ENCODE measurements at regions not wholly inside any gene's neighbourhood (a gene's known extent, or its start where the extent isn't known, plus 50 kb on each side); places are given as distances from the start of the nearest gene placed in this dataset.

- TF ChIP-seq CREB1 (IDR thresholded peaks at IDR 0.05; ENCODE audit: low read depth) (no peak), TCF7 (IDR thresholded peaks at IDR 0.05; ENCODE audit: borderline replicate concordance) (no peak), POLR2AphosphoS5 (IDR thresholded peaks at IDR 0.05; ENCODE audit: low read length) (no peak), GABPA (IDR thresholded peaks at IDR 0.05; ENCODE audit: low read depth) (no peak), POLR2A (IDR thresholded peaks at IDR 0.05; ENCODE audit: low read depth, low read length) (no peak), ZNF384 (IDR thresholded peaks at IDR 0.05; ENCODE audit: borderline replicate concordance, low read depth, low read length) (no peak), HCFC1 (IDR thresholded peaks at IDR 0.05; ENCODE audit: low read length) (no peak), HDGF (IDR thresholded peaks at IDR 0.05) (no peak), BHLHE40 (IDR thresholded peaks at IDR 0.05; ENCODE audit: borderline replicate concordance in 1 of 2, low read depth in 2 of 2, low read length in 1 of 2) (no peak), SMARCA5 (IDR thresholded peaks at IDR 0.05) (no peak)
- TF ChIP-seq, protein P1, sequence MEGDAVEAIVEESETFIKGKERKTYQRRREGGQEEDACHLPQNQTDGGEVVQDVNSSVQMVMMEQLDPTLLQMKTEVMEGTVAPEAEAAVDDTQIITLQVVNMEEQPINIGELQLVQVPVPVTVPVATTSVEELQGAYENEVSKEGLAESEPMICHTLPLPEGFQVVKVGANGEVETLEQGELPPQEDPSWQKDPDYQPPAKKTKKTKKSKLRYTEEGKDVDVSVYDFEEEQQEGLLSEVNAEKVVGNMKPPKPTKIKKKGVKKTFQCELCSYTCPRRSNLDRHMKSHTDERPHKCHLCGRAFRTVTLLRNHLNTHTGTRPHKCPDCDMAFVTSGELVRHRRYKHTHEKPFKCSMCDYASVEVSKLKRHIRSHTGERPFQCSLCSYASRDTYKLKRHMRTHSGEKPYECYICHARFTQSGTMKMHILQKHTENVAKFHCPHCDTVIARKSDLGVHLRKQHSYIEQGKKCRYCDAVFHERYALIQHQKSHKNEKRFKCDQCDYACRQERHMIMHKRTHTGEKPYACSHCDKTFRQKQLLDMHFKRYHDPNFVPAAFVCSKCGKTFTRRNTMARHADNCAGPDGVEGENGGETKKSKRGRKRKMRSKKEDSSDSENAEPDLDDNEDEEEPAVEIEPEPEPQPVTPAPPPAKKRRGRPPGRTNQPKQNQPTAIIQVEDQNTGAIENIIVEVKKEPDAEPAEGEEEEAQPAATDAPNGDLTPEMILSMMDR (IDR thresholded peaks at IDR 0.05 in 2 of 3, conservative IDR thresholded peaks at IDR 0.05 in 1 of 3; ENCODE audit: control insufficient read depth in 2 of 3, extremely low read depth in 1 of 3, insufficient read depth in 1 of 3, low read depth in 3 of 3, low read length in 3 of 3): no peak
- TF ChIP-seq, protein P2, sequence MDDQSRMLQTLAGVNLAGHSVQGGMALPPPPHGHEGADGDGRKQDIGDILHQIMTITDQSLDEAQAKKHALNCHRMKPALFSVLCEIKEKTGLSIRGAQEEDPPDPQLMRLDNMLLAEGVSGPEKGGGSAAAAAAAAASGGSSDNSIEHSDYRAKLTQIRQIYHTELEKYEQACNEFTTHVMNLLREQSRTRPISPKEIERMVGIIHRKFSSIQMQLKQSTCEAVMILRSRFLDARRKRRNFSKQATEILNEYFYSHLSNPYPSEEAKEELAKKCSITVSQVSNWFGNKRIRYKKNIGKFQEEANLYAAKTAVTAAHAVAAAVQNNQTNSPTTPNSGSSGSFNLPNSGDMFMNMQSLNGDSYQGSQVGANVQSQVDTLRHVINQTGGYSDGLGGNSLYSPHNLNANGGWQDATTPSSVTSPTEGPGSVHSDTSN (IDR thresholded peaks at IDR 0.05; ENCODE audit: insufficient replicate concordance, low read depth, low read length): no peak
- TF ChIP-seq, protein P3, sequence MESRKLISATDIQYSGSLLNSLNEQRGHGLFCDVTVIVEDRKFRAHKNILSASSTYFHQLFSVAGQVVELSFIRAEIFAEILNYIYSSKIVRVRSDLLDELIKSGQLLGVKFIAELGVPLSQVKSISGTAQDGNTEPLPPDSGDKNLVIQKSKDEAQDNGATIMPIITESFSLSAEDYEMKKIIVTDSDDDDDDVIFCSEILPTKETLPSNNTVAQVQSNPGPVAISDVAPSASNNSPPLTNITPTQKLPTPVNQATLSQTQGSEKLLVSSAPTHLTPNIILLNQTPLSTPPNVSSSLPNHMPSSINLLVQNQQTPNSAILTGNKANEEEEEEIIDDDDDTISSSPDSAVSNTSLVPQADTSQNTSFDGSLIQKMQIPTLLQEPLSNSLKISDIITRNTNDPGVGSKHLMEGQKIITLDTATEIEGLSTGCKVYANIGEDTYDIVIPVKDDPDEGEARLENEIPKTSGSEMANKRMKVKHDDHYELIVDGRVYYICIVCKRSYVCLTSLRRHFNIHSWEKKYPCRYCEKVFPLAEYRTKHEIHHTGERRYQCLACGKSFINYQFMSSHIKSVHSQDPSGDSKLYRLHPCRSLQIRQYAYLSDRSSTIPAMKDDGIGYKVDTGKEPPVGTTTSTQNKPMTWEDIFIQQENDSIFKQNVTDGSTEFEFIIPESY (IDR thresholded peaks at IDR 0.05): no peak
Measured at GRCh38 chr13:80677227-80677626, 336.3 kb upstream of the SPRY2 start.

All from GM12878 (cell line).